HFF-Myc (cell line): ENCODE measurements at regions not wholly inside any gene's neighbourhood (a gene's known extent, or its start where the extent isn't known, plus 50 kb on each side); places are given as distances from the start of the nearest gene placed in this dataset.
"Not testable (repeated sequence)": the region's sequence is repeated elsewhere in the genome, so short reads cannot be mapped to it uniquely, and the experiment has no call there.

Experiments used
- DNase-seq: peaks from one replicate; pipeline ENCODE4 v3.0.0-alpha.2; 2011; ENCODE audit warnings: low read depth; ENCODE audit errors: extremely low read depth
- H3K4me3 ChIP-seq: replicated peaks from 2 replicates; pipeline ENCODE4 v1.5.1; 2011; ENCODE audit warnings: low read depth, mild to moderate bottlenecking, control low read depth, low read length
- CTCF ChIP-seq: IDR thresholded peaks from 2 replicates; pipeline ENCODE4 v1.5.1; 2012; ENCODE audit warnings: mild to moderate bottlenecking, low read depth, low read length, control low read depth; ENCODE audit errors: missing control alignments

DNA sequence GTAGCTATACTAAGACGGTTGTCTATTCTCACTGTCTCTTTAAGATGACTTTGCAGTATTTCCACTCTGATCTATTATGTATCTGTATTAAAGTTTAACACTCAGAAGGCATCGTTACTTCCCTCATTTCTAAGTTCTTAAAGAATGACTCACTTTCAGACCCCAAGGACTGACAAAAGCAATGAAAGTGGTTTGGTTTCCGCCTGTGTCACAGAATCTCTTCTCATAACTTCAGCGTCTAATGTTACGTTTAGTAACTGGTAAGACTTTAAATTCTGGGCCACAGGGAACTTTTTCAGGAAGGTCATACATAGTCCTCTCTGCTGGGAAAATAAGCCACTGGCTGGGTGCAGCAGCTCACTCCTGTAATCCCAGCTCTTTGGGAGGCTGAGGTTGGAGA, 892.0 kb upstream of the AUTS2 start:
- H3K4me3 ChIP-seq: no peak overlapping the region
- no peak for DNase-seq
- TF ChIP-seq CTCF: no peak

- TF ChIP-seq CTCF: no peak
- H3K4me3 ChIP-seq: no peak overlapping the region
- DNase-seq: no peak
Measured at GRCh38 chr7:68707159-68707558, 891.1 kb upstream of the AUTS2 start.

DNA sequence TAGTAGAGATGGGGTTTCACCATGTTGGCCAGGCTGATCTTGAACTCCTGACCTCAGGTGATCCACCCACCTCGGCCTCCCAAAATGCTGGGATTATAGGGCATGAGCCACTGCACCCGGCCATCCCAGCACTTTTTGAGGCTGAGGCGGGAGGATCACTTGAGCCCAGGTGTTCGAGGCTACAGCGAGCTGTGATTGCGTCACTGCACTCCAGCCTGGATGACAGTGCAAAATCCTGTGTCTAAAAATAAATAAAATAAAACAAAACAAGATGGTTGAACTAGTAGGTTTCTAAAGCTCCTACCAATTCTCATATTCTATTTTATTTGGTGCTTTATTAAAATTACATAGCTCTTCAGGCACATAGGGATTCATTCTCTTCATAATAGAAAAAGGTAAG, 890.3 kb upstream of the AUTS2 start:
- no peak overlapping the region for H3K4me3 ChIP-seq
- no peak for DNase-seq
- no peak for TF ChIP-seq CTCF

GRCh38 chr7:68712956-68713495, 885.2 kb upstream of the AUTS2 start:
- TF ChIP-seq CTCF: no peak
- no peak overlapping the region for H3K4me3 ChIP-seq
- no peak for DNase-seq

- not testable (repeated sequence) for DNase-seq, H3K4me3 ChIP-seq
Measured at GRCh38 chr7:68714135-68714534, 884.1 kb upstream of the AUTS2 start.

- H3K4me3 ChIP-seq: no peak overlapping the region
- TF ChIP-seq CTCF: no peak
- no peak for DNase-seq
Measured at GRCh38 chr7:68715907-68716306, 882.4 kb upstream of the AUTS2 start.

GRCh38 chr7:68717176-68717575, 881.1 kb upstream of the AUTS2 start:
- no peak for TF ChIP-seq CTCF
- H3K4me3 ChIP-seq: no peak overlapping the region
- no peak for DNase-seq
